NCI-H1930 (cell line): ENCODE measurements at regions not wholly inside any gene's neighbourhood (a gene's known extent, or its start where the extent isn't known, plus 50 kb on each side); places are given as distances from the start of the nearest gene placed in this dataset.
"Not testable (repeated sequence)": the region's sequence is repeated elsewhere in the genome, so short reads cannot be mapped to it uniquely, and the experiment has no call there.

Experiments used
- DNase-seq, 2 experiments: peaks; one replicate each; lab custom pipeline; 2025; lab: John Stamatoyannopoulos, UW

DNA sequence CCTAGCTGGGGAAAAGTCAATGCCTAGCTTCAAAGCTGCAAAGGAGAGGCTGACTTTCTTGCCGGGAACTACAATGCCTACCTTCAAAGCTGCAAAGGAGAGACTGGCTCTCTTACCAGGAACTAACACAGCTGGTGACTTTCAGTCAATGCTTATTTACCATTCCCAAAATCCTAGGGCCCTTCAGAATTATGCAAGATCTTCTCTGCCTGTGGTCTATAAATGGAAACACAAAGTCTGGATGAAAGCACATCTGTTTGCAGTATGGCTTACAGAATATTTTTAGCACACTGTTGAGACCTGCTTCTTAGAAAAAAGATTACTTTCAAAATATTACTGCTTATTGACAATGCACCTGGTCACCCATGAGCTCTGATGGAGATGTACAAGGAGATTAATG lies 259.4 kb downstream of the PLK2 start:
- no peak for DNase-seq

DNA sequence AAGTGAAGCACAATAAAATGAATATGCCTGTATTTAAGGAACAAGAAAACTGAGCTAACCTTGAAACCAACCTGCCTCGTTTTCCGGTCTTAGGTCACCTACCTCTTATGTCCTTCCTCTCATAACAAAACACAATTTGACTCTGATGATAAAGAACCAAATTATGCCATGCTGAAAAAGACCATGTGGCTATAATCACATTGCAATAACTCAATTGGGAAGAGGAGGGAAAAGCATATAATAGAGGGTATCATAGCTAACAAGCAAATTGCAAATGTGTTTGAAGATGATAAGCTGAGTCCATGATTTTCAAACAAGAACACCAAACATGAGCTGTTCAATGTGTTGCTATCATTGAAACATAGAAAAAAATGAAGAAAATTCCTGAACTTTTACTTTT lies 260.8 kb downstream of the PLK2 start:
- DNase-seq: no peak

DNA sequence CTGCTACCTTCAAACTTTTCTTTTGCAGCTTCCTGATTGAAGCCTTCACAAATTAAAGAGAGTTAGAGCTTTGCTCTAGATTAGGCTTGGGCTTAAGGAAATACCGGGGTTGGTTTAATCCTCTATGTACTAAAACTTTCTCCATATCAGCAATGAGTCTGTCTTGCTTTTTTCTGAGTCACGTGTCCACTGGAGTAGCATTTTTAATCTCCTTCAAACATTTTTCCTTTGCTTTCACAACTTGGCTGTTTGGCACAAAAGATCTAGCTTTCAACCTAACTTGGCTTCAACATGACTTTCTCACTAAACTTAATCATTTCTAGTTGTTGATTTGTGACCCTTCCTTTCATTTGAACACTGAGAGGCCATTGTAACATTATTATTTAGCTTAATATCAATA lies 261.6 kb downstream of the PLK2 start:
- no peak for DNase-seq

DNA sequence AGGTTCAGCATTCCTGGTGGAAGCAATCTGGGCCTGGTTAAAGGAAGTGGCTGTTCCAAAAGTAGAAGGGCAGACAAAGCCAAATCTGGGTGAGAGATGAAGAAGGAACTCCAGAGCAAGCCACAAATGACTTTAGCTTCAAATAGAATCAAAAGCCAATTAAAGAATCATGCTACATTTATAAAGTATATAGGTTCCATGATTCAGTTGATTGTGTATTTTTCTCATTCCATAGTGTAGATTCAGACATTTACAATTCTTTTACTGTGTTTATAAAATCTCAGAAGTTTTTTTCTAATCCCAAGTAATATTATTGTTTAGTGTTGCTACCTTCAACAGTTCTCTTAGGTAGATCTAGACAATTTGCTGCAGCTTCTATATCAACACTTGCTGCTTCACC lies 262.0 kb downstream of the PLK2 start:
- DNase-seq: no peak

DNA sequence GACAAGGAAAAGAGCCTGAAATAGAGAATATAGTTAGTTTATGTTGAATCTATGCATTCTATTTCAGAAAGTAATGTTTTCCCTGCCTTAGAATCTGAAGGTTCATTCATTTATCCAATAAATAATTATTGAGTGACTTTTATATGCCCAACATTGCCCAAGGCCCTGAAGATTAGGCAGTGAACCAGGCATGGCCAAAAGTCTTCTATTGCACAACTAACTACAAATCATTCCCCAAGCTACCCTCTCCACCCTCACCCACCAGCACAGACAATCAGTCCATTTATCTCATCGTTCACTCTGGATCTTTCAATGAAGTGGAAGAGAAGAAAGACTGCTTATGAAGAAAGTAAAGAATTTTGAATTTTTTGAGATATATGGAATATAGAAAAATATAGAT lies 268.4 kb downstream of the PLK2 start:
- DNase-seq: no peak

DNA sequence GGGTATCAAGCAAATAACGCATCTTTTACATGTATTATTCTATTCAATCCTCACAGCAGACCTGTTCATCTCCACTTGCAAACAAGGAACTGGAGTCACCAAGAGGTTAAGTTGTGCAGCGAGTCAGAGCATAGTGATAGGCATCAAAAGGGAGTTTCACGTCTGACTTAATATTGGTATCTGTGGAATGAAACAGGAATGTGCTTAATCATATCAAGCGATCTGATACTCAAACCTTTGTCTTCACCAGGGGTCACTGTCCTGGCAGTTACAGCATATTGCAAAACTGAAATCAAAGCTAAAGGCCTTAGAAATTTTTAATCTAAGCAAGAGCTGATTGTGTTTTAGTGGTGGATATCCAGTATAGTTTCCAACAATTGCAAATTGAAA lies 271.6 kb downstream of the PLK2 start:
- DNase-seq: no peak

DNA sequence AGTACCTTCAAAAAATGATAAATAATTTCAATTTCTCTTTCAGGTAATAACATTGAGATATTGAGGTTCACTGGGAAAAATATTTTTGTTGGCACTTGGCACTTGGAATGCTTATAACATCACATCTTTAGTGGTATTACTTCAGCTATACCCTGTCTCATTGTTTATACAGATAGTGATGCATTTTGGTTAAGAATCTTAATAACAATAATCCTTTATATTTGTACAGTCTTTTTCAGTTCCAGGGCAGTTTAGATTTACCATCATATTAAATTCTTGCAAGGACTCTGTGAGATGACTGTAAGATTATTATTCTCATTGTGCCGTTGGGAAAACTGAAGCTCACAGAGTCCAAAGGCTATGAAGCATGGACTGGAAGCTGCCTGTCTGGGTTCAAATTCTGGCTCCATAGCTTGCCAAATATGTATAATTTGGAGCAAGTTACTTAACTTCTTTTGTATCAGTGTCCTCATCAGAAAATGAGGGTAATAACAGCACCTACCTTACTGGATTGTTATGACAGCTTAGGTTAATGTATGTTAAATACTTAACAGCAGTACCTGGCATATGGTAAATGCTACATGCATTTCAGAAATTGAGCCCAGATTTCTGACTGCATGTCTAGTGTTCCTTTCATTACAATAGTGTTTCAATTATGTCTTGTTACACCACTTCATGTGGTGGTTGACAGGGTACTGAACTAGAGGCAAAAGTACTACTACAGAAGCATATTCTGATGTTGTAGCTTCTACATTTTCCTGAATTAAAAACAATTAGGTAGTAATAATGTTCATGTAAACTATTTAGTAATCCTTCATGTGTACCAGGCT lies 272.2 kb downstream of the PLK2 start:
- no peak for DNase-seq

DNA sequence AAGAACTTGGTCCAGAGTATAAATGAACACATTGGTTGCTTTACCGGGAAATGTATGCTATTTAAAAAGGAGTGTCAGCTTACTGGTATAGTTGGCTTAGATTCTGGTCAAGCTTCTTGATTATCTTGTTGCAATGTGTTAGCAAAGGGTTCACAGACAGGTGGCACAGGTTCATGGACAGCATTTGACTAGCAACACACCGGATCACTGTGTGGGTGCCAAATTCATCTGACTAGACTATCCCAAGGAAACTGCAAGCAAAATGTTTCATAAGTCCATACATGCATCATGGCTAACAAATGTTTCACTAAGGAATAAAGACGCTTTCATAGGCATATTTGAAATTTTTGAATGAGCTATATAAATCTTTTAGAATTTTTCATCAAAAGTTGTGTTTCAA lies 274.1 kb downstream of the PLK2 start:
- DNase-seq: no peak

DNA sequence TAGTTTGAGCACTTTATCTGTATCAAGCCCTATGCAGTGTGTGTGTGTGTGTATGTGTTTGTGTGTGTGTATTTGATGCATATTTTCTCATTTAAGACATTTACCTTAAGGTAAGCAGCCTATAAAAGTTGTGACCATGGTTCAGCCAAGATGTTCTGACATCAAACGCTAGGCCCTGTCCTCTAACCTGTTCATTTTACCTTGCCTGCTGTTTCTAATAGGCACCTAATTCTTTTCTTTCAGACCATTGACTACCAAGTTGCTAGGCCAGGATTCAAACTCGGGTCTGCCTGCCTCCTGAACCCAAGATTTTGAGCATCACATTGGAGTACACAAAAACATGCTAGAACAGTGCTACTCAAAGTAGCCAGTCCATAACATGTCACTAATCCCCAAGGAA lies 274.5 kb downstream of the PLK2 start:
- DNase-seq: no peak

DNA sequence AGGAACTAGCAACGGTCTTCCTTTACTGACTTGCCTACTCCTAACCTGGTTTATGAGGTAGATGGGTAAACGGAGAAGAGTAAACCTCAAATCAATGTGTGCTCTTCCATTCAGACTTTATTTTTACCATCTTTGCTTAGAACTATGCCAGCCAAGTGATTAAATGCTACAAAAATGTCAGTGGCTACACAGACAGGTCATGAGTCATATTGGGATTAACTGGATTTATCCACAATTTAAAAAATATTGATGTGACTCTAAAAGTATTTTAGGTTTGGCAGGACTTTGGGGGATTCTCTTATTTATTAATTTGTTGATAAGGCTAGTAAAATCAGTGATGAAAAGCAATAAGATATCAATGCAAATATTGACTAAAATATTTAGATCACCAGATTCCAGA lies 275.0 kb downstream of the PLK2 start:
- DNase-seq: no peak

DNA sequence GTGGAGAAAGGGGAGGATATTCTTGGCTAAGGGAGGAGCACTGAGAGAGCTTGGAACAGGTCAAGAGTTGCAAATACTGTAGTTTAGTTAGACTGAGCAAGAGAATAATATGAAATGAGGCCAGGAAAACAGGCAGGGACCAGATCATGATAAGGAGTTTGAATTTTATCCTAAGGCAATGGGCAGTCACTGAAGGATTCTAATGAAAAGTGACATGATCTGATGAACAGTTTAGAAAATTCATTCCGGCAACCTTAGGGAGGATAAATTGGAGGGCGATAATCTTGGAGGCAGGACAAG lies 276.1 kb downstream of the PLK2 start:
- no peak for DNase-seq

DNA sequence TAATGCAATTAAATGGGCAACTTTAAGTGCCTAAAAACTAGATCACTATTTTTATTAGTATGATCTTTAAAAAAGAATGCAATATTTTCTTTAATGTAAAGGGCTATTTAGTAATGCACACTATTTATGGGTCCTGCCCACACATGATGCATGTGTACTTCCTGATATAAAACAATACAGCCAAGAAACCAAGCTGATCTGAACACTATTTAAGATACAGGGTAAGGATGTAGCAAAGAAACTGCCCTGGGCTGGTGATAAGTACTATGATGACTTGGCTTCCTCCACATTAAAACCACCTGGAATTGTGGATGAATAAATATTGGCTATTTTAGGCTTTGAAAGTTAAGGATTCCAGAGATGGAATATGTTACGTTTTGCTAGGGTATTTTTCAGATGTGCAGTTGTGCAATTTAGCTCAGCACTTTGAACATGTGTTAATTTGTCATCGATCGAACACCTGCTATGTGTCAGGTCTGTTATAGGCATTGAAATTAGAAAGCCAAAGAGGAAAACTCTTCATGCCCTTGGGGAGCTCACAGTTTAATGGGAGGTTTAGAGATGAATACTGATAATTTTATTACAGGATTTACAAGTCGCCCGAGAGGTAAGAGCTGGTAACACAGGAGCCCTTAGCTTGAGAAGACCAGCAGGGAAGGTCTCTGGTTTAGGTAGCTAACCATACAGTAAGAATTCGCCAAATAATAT lies 276.7 kb downstream of the PLK2 start:
- no peak for DNase-seq

DNA sequence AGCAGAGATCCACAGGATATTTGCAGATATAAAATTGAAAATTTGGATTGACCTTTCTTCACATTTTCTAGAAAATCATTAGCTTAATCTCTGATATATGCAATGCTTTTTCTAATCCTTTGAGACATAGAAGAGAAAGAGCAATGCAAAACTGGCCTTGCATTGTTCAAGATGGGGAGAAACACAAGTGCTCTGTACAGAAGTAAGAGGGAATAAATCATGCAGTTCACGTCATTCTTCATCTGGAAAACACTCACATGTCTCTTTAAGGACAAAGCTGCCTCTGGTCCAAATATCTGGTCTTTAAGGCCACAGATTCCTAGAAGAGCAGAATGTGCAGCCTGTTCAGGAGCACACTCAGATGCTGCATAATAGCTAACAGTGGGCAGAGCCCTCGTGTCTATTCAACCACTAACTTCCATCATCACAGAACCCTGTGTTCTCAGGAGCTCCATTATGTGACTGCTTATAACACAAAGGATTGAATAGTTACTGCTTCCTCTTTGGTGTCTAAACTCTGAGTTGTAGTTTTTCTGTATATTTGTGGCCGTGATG lies 277.5 kb downstream of the PLK2 start:
- no peak for DNase-seq

DNA sequence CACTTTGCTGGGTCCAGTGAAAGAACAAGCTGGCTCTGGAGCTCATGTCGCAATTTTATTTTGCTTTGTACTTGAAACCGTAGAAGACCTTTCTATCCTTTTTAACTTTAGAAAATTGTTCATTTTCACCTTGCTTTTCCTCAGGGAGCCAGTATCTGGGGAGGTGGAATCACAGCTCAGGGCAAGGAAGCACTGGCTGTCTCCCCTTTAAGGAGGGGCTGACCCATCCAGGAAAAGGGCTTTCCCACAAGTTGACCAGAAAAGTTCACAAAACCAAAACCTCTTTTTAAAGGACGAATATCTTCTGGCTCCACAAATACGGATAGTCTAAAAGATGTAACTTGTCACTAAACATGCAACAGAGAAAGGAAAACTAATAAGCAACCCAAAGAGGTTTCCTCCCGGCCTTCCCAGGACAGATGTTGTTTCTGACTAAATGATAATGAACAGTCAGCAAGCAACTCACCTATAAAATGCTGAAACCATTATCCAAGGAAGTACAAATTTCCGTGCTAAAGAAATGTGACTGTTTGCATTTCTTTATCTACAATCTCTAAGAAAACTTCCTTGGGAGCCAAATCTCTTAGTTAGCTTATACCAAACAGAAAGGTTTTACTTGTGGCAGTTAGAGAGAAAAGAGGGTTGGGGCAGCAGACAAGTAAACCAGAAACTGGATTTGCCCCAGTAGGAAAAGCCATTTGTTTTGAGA lies 278.2 kb downstream of the PLK2 start:
- DNase-seq: no peak

DNA sequence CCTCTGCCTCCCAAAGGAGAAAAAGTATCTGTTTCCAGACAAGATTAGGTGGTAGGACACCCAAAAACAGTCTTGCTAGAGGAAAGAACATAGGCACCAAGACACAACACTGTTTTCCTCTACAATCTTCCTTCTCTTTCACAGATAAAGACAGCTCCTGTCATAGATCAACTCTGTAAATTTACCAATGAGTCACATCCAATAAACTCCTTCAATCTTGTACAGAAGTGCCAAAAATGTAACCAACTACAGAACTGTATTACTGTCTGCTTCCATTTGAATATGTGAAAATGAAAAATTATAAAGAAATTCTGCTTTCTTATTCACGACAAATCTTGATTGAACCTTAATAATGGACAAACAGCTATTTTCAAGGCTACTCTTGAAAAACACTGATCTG lies 286.9 kb downstream of the PLK2 start:
- DNase-seq: no peak

DNA sequence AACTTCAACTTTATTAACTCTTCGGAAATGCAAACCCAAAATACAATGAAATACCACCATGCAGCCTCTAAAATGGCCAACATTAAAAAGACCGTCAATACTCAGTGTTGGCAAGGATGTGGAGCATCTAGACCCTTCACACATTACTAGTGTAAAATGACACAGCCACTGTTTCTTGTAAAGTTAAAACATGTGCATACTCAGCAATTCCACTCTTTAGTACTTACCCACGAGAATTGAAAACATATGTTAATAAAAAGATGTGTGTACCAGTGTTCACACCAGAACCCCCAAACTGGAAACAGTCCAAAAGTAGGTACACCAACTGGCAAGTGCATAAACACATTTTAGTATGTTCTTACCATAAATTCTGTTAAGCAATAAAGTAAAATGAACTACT lies 294.7 kb downstream of the PLK2 start:
- no peak for DNase-seq

DNA sequence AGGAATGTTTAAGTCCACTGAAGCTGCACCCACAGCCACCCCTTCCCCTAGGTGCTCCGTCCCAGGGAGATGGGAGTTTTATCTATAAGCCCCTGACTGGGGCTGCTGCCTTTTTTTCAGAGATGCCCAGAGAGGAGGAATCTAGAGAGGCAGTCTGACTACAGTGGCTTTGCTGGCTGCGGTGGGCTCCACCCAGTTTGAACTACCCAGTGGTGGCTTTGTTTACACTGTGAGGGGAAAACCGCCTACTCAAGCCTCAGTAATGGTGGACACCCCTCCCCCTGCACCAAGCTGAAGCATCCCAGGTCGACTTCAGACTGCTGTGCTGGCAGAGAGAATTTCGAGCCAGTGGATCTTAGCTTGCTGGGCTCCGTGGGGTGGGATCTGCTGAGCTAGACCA lies 298.0 kb downstream of the PLK2 start:
- DNase-seq: not testable (repeated sequence)

DNA sequence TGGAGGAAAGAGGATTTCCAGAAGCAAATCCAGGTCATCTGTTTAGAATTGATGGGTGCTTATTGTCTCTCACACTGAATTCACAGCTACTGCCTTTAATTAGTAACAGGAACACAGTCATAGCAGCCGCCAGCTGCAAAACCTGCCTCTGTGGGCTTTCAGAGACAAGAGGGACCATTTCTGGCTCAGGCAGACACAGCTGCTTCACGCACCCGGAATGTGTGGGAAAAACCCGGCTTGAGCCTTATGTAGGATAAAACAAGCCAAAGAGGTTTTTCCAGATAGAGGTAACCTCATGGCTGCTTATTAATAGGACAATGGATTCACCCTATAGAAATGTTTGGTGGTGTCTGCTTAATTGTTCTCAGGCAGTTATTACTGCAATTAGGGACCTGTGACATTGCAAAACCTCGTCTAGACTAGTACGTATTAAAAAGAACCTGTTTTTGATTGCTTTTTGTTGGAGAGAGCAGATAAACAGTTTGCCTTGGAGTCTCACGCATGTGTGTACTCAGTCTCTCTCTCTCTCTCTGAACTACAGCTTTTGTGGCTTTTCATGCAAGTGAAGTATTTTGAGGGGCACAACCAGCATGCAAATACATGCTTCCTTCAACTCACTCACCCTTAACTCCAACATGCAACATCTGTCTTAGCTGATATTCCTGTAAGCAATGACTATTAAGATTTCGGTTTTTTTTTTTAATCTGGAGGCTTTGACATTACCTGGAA lies 302.7 kb downstream of the PLK2 start:
- no peak for DNase-seq

DNA sequence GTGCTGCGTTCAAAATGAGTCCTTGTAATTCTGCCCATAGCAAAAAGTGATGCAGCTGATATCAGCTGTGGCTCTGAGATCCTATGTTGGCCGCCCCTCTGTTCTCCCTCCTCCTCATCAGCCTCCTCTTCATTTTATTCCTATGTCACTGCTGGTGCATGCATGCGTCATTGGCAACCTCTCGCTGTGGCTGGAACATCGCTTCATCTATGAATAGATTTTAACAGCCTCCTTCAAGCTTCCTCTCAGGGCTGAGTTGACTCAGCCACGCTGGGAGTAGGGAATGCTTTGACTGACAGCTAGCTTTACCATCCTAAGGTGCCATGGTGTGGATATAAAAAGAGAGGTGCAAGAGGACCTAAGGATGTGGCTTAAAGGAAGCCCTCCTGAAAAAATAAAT lies 303.5 kb downstream of the PLK2 start:
- no peak for DNase-seq

DNA sequence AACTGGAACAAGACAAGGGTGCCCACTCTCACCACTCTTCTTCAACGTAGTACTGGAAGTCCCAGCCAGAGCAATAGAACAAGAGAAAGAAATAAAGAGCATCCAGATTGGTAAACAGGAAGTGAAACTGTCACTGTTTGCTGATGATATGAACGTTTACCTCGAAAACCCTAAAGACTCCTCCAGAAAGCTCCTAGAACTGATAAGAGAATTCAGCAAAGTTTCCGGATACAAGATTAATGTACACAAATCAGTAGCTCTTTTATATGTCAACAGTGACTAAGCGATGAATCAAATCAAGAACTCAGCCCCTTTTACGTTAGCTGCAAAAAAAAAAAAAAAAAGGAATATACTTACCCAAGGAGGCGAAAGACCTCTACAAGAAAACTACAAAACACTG lies 306.6 kb downstream of the PLK2 start:
- DNase-seq: no peak

DNA sequence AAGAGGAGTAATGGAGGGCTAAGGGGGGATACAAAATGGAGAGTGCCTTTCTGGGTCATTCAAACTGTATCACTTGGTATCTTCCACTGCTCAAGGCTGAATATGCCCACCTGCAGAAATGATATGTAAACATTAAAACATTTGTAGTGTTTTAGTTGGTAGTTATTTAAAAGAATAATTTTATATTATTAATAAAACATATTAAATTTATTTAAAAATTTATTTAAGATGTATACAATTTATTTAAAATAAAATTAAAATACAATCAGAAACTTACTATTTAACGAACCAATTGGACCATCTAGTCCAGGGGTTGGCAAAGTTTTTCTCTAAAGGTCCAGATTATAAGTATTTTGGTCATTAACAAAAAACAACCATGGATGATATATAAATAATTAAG lies 308.5 kb downstream of the PLK2 start:
- no peak for DNase-seq

DNA sequence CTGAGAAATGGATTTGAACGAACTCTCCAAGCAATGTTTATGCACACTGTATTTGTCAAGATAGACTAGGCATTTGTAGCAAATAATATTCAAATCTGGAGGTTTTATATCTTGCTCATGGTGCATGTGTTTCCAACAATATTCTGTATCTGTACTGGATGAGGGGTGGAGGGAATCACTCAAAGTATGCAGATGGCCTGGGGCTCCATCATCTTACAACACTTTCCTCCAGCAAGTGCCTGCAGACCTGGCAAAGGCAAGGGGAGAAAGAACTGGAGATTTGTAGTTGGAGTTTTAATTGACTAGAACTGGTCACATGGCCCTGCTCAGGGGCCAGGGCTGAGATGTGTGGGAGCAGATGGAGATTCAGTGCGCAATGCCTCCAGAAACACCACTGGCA lies 309.0 kb downstream of the PLK2 start:
- DNase-seq: no peak
